ENCODE measurements at regions not wholly inside any gene's neighbourhood (a gene's known extent, or its start where the extent isn't known, plus 50 kb on each side); places are given as distances from the start of the nearest gene placed in this dataset.

DNA sequence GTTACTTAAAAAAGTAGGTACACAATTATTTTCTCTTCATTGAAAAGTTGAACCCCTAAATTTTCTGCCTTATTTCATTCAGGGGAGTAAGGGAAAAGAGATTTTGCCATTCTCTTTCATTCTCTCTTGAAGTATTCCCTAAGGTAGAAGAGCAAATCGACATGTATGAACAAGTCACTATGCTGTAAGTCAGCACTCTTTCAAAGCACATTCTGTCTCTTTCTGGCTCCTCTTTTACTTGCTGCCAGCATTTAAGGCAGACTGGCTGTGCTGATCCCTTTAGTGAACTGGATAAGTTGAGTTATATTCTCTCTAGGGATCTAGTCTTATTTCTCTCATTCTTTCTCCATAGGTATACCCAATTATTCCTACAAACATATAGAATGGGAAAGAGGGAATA, 222.3 kb upstream of the ZWINT start:
- TF ChIP-seq, protein P1, sequence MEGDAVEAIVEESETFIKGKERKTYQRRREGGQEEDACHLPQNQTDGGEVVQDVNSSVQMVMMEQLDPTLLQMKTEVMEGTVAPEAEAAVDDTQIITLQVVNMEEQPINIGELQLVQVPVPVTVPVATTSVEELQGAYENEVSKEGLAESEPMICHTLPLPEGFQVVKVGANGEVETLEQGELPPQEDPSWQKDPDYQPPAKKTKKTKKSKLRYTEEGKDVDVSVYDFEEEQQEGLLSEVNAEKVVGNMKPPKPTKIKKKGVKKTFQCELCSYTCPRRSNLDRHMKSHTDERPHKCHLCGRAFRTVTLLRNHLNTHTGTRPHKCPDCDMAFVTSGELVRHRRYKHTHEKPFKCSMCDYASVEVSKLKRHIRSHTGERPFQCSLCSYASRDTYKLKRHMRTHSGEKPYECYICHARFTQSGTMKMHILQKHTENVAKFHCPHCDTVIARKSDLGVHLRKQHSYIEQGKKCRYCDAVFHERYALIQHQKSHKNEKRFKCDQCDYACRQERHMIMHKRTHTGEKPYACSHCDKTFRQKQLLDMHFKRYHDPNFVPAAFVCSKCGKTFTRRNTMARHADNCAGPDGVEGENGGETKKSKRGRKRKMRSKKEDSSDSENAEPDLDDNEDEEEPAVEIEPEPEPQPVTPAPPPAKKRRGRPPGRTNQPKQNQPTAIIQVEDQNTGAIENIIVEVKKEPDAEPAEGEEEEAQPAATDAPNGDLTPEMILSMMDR (IDR thresholded peaks at IDR 0.05), result no peak
- no peak for TF ChIP-seq POLR2A (IDR thresholded peaks at IDR 0.05)

Data from esophagus squamous epithelium (tissue), 4 donors.